ENCODE measurements at regions not wholly inside any gene's neighbourhood (a gene's known extent, or its start where the extent isn't known, plus 50 kb on each side); places are given as distances from the start of the nearest gene placed in this dataset.
"Not testable (repeated sequence)": the region's sequence is repeated elsewhere in the genome, so short reads cannot be mapped to it uniquely, and the experiment has no call there.

DNA sequence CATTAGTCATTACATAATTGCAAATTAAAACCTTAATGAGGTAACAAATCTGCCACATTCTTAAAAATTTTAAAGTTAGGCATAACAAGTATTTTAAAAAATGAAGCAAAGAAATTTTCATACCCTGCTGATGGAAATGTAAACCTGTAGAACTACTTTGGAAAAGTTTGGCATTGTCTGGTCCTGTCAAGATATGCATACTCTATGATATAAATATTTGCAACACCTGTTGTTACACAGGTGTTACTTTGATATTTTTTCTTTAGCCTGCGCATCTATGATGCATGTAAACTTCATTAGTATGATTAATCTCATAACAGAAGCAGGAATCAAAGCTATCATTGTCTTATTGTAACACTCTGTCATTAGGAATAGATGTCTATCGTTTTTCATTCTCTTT, 634.3 kb downstream of the TRIB2 start:
- H3K27ac ChIP-seq: no peak overlapping the region
- TF ChIP-seq POLR2A (IDR thresholded peaks at IDR 0.05): no peak
- TF ChIP-seq EP300 (IDR thresholded peaks at IDR 0.05; ENCODE audit: low read depth): no peak
- TF ChIP-seq CTCF (IDR thresholded peaks at IDR 0.05): no peak
- TF ChIP-seq POLR2AphosphoS5 (IDR thresholded peaks at IDR 0.05): no peak
- no peaks in the 10 kb centered on the region for H3K36me3 ChIP-seq
- DNase-seq: no peak
- H3K27me3 ChIP-seq: no peaks in the 10 kb centered on the region
- no peaks in the 10 kb centered on the region for H3K4me1 ChIP-seq
- intact Hi-C loops (cut with DNase I; ENCODE audit: low total_unique reads): no loop called here
- in situ Hi-C loops (cut with MboI; ENCODE audit: low pct_ligation_motif_present in 1 of 4, low pct_unique_long_range_greater_than_20kb in 1 of 4, low sequenced_read_pairs in 3 of 4): no loop called here
- 73 to 92% methylated on average over 2 of the region's 2 CpGs for WGBS, 2 donors (ENCODE audit: low coverage in 1 of 2)
- no peak overlapping the region for H3K4me3 ChIP-seq
- no peaks in the 10 kb centered on the region for H3K9me3 ChIP-seq

DNA sequence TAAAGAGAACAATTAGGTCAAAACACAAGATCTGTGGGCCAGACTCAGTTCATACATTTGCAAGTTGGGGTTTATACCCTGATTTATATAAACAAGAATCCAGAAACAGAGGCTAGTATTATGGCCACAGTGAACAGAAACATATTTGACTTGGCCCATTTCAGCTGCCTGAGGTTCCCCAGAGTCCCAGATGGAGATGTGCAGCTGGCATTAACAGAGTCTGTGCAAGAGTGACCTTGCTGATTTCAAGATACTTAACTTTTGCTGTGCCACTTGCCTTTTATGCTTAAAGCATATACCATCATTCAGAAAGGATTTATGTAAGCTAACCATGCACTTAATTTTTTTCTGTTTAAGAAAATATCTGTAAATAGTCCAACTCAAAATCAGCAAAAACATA, 636.3 kb downstream of the TRIB2 start:
- no peak for DNase-seq
- in situ Hi-C loops (cut with MboI; ENCODE audit: low pct_ligation_motif_present in 1 of 4, low pct_unique_long_range_greater_than_20kb in 1 of 4, low sequenced_read_pairs in 3 of 4) (no loop called here), intact Hi-C loops (cut with DNase I; ENCODE audit: low total_unique reads) (no loop called here)
- H3K27me3 ChIP-seq: no peaks in the 10 kb centered on the region
- H3K4me3 ChIP-seq: no peak overlapping the region
- no peaks in the 10 kb centered on the region for H3K9me3 ChIP-seq
- no peaks in the 10 kb centered on the region for H3K4me1 ChIP-seq
- TF ChIP-seq EP300 (IDR thresholded peaks at IDR 0.05; ENCODE audit: low read depth): no peak
- no peak for TF ChIP-seq POLR2A (IDR thresholded peaks at IDR 0.05)
- no peak for TF ChIP-seq CTCF (IDR thresholded peaks at IDR 0.05)
- no peak for TF ChIP-seq POLR2AphosphoS5 (IDR thresholded peaks at IDR 0.05)
- no peak overlapping the region for H3K27ac ChIP-seq
- H3K36me3 ChIP-seq: no peaks in the 10 kb centered on the region

DNA sequence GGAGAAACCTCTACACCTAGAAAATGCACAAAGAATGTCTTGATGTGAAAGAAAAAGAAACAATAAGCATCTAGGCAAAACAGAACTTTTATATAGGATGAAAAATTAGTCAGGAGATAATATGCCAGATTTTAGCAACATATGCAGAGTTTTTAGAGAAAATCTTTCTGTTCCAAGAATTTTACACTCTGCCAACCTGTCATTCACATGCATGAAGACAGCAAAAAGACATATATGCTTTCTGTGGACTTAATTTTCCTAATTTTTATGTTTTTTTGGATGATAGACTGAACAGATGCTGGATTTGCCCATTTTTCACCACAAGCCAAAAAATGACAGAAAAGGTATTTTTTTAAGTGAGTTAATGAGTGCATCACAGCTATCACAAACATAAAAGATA, 637.3 kb downstream of the TRIB2 start:
- Histone ChIP-seq H3K4me1 (no peaks in the 10 kb centered on the region), H3K9me3 (no peaks in the 10 kb centered on the region), H3K27ac (no peak overlapping the region), H3K36me3 (no peaks in the 10 kb centered on the region), H3K27me3 (no peaks in the 10 kb centered on the region), H3K4me3 (no peak overlapping the region)
- in situ Hi-C loops (cut with MboI; ENCODE audit: low pct_ligation_motif_present in 1 of 4, low pct_unique_long_range_greater_than_20kb in 1 of 4, low sequenced_read_pairs in 3 of 4): no loop called here
- DNase-seq: no peak
- intact Hi-C loops (cut with DNase I; ENCODE audit: low total_unique reads): no loop called here
- TF ChIP-seq EP300 (IDR thresholded peaks at IDR 0.05; ENCODE audit: low read depth): no peak
- no peak for TF ChIP-seq POLR2A (IDR thresholded peaks at IDR 0.05)
- TF ChIP-seq POLR2AphosphoS5 (IDR thresholded peaks at IDR 0.05): no peak
- TF ChIP-seq CTCF (IDR thresholded peaks at IDR 0.05): no peak

GRCh38 chr2:13381928-13382327, 665.2 kb downstream of the TRIB2 start:
- H3K27me3 ChIP-seq; H3K27ac ChIP-seq; H3K9me3 ChIP-seq; DNase-seq; in situ Hi-C loops (cut with MboI; ENCODE audit: low pct_ligation_motif_present in 1 of 4, low pct_unique_long_range_greater_than_20kb in 1 of 4, low sequenced_read_pairs in 3 of 4); intact Hi-C loops (cut with DNase I; ENCODE audit: low total_unique reads); H3K4me1 ChIP-seq; H3K4me3 ChIP-seq; H3K36me3 ChIP-seq: not testable (repeated sequence)
- WGBS, 2 donors (ENCODE audit: low coverage in 1 of 2): 17 to 40% methylated on average over 1 of the region's 1 CpG

DNA sequence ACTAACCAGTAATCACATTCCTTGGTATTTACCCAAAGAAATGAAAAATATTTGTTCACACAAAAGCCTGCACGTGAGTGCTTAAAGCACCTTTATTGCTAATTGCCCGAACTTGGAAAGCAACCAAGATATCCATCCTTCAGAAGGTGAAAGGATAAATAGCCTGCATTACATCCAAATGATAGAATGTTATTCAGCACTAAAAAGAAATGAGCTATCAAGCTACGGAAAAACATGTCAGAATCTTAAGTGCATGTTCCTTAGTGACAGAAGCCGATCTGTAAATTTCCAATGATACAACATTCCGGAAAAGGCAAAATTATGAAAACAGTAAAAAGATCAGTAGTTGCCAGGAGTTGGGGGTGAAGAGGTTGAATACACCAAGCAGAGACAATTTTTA, 672.4 kb downstream of the TRIB2 start:
- DNase-seq; in situ Hi-C loops (cut with MboI; ENCODE audit: low pct_ligation_motif_present in 1 of 4, low pct_unique_long_range_greater_than_20kb in 1 of 4, low sequenced_read_pairs in 3 of 4): not testable (repeated sequence)

More for the DNA sequence above, 672.4 kb downstream of the TRIB2 start:
- H3K4me1 ChIP-seq; intact Hi-C loops (cut with DNase I; ENCODE audit: low total_unique reads); H3K36me3 ChIP-seq; H3K27ac ChIP-seq; H3K4me3 ChIP-seq; H3K9me3 ChIP-seq; H3K27me3 ChIP-seq: not testable (repeated sequence)
- 71 to 83% methylated on average over 5 of the region's 5 CpGs for WGBS, 2 donors (ENCODE audit: low coverage in 1 of 2)
